ENCODE measurements at regions not wholly inside any gene's neighbourhood (a gene's known extent, or its start where the extent isn't known, plus 50 kb on each side); places are given as distances from the start of the nearest gene placed in this dataset.

DNA sequence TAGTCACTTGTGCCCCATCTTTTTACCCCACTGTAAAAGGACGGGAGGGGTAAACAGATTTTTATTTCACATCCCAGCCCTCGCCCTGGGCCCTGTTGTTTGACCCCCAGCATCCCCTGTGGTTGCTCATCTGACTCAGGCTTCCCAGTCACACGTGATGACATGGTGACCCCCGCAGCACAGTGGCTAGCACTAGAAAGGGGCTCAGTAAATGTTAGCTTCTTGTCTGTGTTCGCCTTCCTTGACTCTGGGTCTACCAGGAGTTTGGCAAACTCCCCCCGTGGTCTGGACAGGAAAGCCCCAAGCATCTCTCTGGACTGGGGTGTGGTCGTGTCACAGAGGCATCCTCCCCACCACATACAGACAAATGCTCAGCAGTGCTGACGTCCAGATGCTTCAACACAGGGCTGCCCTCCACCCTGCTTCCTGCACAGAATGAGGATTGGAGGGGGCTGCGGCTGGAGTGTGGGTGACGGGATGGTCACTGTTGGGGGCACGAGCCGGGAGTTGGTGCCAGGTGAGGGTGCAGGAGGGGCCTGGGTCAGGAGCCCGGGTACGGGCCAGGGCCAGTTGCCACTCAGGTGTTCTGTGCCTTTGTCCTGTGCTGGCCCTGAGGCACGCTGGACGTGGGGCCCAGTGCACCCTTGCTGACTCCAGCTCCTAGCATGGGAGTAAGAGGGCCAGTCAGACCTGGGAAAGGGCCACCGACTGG, 69.1 kb downstream of the METRNL start:
- Histone ChIP-seq H3K79me2 (ENCODE audit: low read length) (no peaks in the 10 kb centered on the region), H2AFZ (ENCODE audit: low read length) (no peak overlapping the region), H3K4me3 (ENCODE audit: low read length) (no peak overlapping the region), H3K36me3 (ENCODE audit: low read depth, low read length) (no peaks in the 10 kb centered on the region), H4K20me1 (ENCODE audit: low read length) (no peaks in the 10 kb centered on the region), H3K9me3 (ENCODE audit: low read length) (no peaks in the 10 kb centered on the region), H3K27me3 (ENCODE audit: low read length) (peaks cover 39% of the 10 kb centered on the region), H3K27ac (ENCODE audit: low read length) (no peak overlapping the region), H3K4me2 (ENCODE audit: low read length) (no peak overlapping the region), H3K9ac (ENCODE audit: low read length) (no peak overlapping the region), H3F3A (ENCODE audit: low read length, unreplicated experiment) (no peaks in the 10 kb centered on the region), H3K4me1 (ENCODE audit: insufficient read depth, low read length) (no peaks in the 10 kb centered on the region), H3K9me2 (replicated peaks; ENCODE audit: low read length) (no peaks in the 10 kb centered on the region)
- intact Hi-C loops (cut with micrococcal nuclease), result no loop called here
- ChIA-PET POLR2A (ENCODE audit: unreplicated experiment) (no interaction called here), CTCF (no interaction called here)
- DNase-seq, result no peak
- no peak for TF ChIP-seq EZH2phosphoT487 (IDR thresholded peaks at IDR 0.05; ENCODE audit: borderline replicate concordance, low read length)
- no peak for TF ChIP-seq EZH2 (IDR thresholded peaks at IDR 0.05; ENCODE audit: low read length, unreplicated experiment)
- TF ChIP-seq, protein P1, sequence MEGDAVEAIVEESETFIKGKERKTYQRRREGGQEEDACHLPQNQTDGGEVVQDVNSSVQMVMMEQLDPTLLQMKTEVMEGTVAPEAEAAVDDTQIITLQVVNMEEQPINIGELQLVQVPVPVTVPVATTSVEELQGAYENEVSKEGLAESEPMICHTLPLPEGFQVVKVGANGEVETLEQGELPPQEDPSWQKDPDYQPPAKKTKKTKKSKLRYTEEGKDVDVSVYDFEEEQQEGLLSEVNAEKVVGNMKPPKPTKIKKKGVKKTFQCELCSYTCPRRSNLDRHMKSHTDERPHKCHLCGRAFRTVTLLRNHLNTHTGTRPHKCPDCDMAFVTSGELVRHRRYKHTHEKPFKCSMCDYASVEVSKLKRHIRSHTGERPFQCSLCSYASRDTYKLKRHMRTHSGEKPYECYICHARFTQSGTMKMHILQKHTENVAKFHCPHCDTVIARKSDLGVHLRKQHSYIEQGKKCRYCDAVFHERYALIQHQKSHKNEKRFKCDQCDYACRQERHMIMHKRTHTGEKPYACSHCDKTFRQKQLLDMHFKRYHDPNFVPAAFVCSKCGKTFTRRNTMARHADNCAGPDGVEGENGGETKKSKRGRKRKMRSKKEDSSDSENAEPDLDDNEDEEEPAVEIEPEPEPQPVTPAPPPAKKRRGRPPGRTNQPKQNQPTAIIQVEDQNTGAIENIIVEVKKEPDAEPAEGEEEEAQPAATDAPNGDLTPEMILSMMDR (conservative IDR thresholded peaks at IDR 0.05; ENCODE audit: low read depth, low read length), result no peak
- BruUV-seq (replicated peaks), result no TSS peak
- ATAC-seq, result no peak

DNA sequence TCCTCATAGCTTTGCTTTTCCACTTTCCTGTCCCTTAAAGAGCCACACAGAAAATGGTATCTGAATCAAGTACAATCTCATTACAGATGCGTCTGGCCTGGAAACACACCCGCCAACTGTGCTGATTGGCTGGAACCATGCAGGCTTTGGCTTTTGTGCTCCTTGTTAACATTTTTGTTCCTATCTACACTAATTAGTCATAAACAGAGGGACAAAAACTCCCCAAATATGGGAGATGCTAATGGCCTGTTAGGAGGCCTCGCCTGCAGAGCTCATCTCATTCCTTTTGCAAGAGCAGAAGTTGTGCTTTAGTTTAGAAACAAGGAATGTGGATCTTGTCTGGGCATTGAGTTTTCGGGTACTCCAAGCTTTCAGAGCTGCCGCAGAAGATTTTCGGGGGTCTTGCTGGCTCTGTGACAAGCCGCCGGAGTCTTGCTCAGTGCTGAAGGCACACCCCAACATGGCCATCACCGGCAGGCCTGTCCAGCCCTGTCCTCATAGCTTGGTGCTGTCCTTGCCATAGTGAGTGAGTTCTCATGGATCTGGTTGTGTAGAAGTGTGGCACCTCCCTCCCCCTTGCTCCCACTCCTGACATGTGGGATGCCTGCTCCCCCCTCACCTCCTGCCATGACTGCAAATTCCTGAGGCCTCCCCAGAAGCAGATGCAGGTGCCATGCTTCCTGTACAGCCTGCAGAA, 69.8 kb downstream of the METRNL start:
- no TSS peak for BruUV-seq (replicated peaks)
- Histone ChIP-seq H3K4me3 (ENCODE audit: low read length) (no peak overlapping the region), H3K9ac (ENCODE audit: low read length) (no peak overlapping the region), H3K4me2 (ENCODE audit: low read length) (no peak overlapping the region), H3K36me3 (ENCODE audit: low read depth, low read length) (no peaks in the 10 kb centered on the region), H4K20me1 (ENCODE audit: low read length) (no peaks in the 10 kb centered on the region), H3K9me2 (replicated peaks; ENCODE audit: low read length) (no peaks in the 10 kb centered on the region), H3K9me3 (ENCODE audit: low read length) (no peaks in the 10 kb centered on the region), H3K4me1 (ENCODE audit: insufficient read depth, low read length) (no peaks in the 10 kb centered on the region), H3K27ac (ENCODE audit: low read length) (no peak overlapping the region), H3K27me3 (ENCODE audit: low read length) (peaks cover 32% of the 10 kb centered on the region), H3F3A (ENCODE audit: low read length, unreplicated experiment) (no peaks in the 10 kb centered on the region), H2AFZ (ENCODE audit: low read length) (no peak overlapping the region), H3K79me2 (ENCODE audit: low read length) (no peaks in the 10 kb centered on the region)
- intact Hi-C loops (cut with micrococcal nuclease), result no loop called here
- POLR2A ChIA-PET (ENCODE audit: unreplicated experiment), result no interaction called here
- no peak for ATAC-seq
- no peak for DNase-seq
- TF ChIP-seq EZH2phosphoT487 (IDR thresholded peaks at IDR 0.05; ENCODE audit: borderline replicate concordance, low read length) (no peak), EZH2 (IDR thresholded peaks at IDR 0.05; ENCODE audit: low read length, unreplicated experiment) (no peak)
- TF ChIP-seq, protein P1 (conservative IDR thresholded peaks at IDR 0.05; ENCODE audit: low read depth, low read length), result no peak
- CTCF ChIA-PET, result no interaction called here

DNA sequence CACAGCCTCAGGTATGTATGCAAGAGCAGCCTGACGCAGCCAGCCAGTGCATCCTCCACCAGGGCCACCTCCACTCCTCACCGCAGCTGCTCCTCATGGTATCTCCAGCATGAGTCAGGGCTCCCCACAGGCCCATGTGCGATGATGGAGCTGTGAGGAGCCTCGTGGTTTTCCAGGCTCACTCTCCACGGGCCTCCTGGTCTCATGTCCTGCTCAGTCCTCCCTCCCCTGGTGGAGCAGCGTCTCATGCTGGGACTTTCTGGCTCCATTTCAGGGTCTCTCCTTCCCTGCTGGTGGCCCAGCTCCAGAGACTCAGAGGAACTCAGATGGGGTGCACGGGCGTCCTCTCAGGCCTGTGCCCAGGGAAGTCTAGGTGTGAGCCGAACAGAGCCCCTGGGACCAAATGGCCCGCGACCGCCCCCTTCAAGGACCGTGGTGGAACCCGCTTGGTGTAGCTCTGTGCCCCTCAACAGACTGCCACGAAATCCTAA, 70.4 kb downstream of the METRNL start:
- DNase-seq (no peak), ATAC-seq (no peak)
- H3K9me2 ChIP-seq (replicated peaks; ENCODE audit: low read length), result no peaks in the 10 kb centered on the region
- H3K79me2 ChIP-seq (ENCODE audit: low read length), result no peaks in the 10 kb centered on the region
- no peak overlapping the region for H3K9ac ChIP-seq (ENCODE audit: low read length)
- no peaks in the 10 kb centered on the region for H4K20me1 ChIP-seq (ENCODE audit: low read length)
- no TSS peak for BruUV-seq (replicated peaks)
- no peak overlapping the region for H3K4me3 ChIP-seq (ENCODE audit: low read length)
- no peaks in the 10 kb centered on the region for H3K9me3 ChIP-seq (ENCODE audit: low read length)
- no peaks in the 10 kb centered on the region for H3F3A ChIP-seq (ENCODE audit: low read length, unreplicated experiment)
- H3K27ac ChIP-seq (ENCODE audit: low read length), result no peak overlapping the region
- intact Hi-C loops (cut with micrococcal nuclease), result no loop called here
- H3K4me1 ChIP-seq (ENCODE audit: insufficient read depth, low read length), result no peaks in the 10 kb centered on the region
- ChIA-PET POLR2A (ENCODE audit: unreplicated experiment) (no interaction called here), CTCF (no interaction called here)
- no peak for TF ChIP-seq EZH2phosphoT487 (IDR thresholded peaks at IDR 0.05; ENCODE audit: borderline replicate concordance, low read length)
- TF ChIP-seq, protein P1 (conservative IDR thresholded peaks at IDR 0.05; ENCODE audit: low read depth, low read length), result no peak
- no peak for TF ChIP-seq EZH2 (IDR thresholded peaks at IDR 0.05; ENCODE audit: low read length, unreplicated experiment)
- no peaks in the 10 kb centered on the region for H3K36me3 ChIP-seq (ENCODE audit: low read depth, low read length)
- H3K27me3 ChIP-seq (ENCODE audit: low read length), result peaks cover 26% of the 10 kb centered on the region; the same call in 1 of the 2 replicates
- H2AFZ ChIP-seq (ENCODE audit: low read length), result no peak overlapping the region
- no peak overlapping the region for H3K4me2 ChIP-seq (ENCODE audit: low read length)

Measured in PC-3 (cell line).